Lower lobe of right lung (tissue), 2 donors: ENCODE measurements at regions not wholly inside any gene's neighbourhood (a gene's known extent, or its start where the extent isn't known, plus 50 kb on each side); places are given as distances from the start of the nearest gene placed in this dataset.

Source experiments
- ATAC-seq, 2 donors: fragments of 200-7000 bp; cut with Tn5 transposase; one replicate each; pipeline ENCODE4 v1.9.1; 2020 to 2022; ENCODE audit warnings: mild to moderate bottlenecking in 2 of 2, moderate library complexity in 2 of 2
- DNase-seq: peaks from one replicate; pipeline ENCODE4 v3.0.0-alpha.2; 2020
- H3K27ac ChIP-seq: fragments of 200-600 bp; one replicate; pipeline ENCODE4 v1.8.0; 2022
- H3K27me3 ChIP-seq: fragments of 200-600 bp; one replicate; pipeline ENCODE4 v1.8.0; 2022; ENCODE audit warnings: low read depth
- H3K36me3 ChIP-seq: fragments of 200-600 bp; one replicate; pipeline ENCODE4 v1.8.0; 2022; ENCODE audit warnings: mild to moderate bottlenecking
- H3K4me1 ChIP-seq: fragments of 200-600 bp; one replicate; pipeline ENCODE4 v1.8.0; 2022
- H3K4me3 ChIP-seq: fragments of 200-600 bp; one replicate; pipeline ENCODE4 v1.8.0; 2022; ENCODE audit warnings: mild to moderate bottlenecking
- H3K9me3 ChIP-seq: fragments of 200-600 bp; one replicate; pipeline ENCODE4 v1.8.0; 2022
- CTCF ChIP-seq: fragments of 200-600 bp; IDR thresholded peaks from one replicate; pipeline ENCODE4 v1.8.0; 2022; ENCODE audit warnings: antibody characterized with exemption, mild to moderate bottlenecking
- intact Hi-C: fragments of 100-400 bp; cut with DNase I; formaldehyde crosslinking; loops from one replicate; pipeline ENCODE4 v1.11.0; 2022
- donor health status: DM: no; HTN: yes; CAD: no; lungs with severe emphysema.

DNA sequence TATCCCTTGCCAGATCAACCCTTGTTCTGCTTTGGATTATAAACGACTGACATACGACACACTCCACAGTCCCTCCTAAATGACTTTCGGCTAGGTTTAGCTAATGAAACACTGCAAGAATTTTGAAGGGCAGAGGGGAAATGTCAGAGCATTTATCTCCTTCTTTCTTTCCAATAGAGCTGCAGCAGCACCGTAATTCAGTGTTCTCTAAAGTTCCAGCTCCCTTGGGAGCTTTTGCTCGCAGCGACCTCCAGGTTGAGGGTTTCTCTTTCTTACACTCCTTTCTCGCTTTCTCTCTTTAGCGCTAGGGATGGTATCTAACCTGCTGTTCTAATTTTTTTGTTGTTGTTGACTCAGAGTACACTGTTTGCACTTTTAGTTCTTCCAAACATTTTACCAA, 467.1 kb upstream of the ST8SIA4 start:
- Histone ChIP-seq H3K9me3 (no peaks in the 10 kb centered on the region), H3K4me1 (no peaks in the 10 kb centered on the region), H3K27ac (no peak overlapping the region), H3K27me3 (no peaks in the 10 kb centered on the region), H3K36me3 (no peaks in the 10 kb centered on the region), H3K4me3 (no peak overlapping the region)
- DNase-seq (no peak), ATAC-seq (no peak)
- no peak for TF ChIP-seq CTCF
- intact Hi-C loops: no loop called here

DNA sequence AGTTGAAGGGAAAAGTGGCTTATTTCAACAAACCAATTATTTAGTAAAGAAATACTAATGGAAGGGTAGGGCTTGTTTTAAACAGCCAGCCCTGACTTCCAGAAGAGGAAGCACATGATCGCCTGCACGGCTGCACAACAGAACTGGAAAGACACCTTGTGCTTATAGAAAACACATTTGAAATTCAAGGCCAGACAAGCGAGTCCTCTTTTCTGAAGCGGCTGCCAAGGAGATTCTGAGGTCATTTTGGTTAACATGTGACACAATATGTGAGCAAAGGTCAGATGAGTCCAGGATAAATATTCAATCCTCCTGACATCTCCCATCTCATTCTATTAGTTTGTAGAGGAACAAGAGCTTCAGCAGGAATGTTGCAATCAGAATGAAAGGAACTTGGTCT, 461.4 kb upstream of the ST8SIA4 start:
- DNase-seq: no peak
- no peaks in the 10 kb centered on the region for H3K4me1 ChIP-seq
- intact Hi-C loops: no loop called here
- no peaks in the 10 kb centered on the region for H3K9me3 ChIP-seq
- H3K27ac ChIP-seq: no peak overlapping the region
- TF ChIP-seq CTCF: no peak
- no peaks in the 10 kb centered on the region for H3K27me3 ChIP-seq
- no peak for ATAC-seq
- H3K4me3 ChIP-seq: no peak overlapping the region
- no peaks in the 10 kb centered on the region for H3K36me3 ChIP-seq

- Histone ChIP-seq H3K4me3 (no peak overlapping the region), H3K27ac (no peak overlapping the region), H3K4me1 (no peaks in the 10 kb centered on the region), H3K36me3 (no peaks in the 10 kb centered on the region), H3K27me3 (no peaks in the 10 kb centered on the region), H3K9me3 (no peaks in the 10 kb centered on the region)
- no peak for TF ChIP-seq CTCF
- no peak for DNase-seq
- intact Hi-C loops: no loop called here
- no peak for ATAC-seq
These were observed 459.0 kb upstream of the ST8SIA4 start for GRCh38 chr5:101362067-101362466.

DNA sequence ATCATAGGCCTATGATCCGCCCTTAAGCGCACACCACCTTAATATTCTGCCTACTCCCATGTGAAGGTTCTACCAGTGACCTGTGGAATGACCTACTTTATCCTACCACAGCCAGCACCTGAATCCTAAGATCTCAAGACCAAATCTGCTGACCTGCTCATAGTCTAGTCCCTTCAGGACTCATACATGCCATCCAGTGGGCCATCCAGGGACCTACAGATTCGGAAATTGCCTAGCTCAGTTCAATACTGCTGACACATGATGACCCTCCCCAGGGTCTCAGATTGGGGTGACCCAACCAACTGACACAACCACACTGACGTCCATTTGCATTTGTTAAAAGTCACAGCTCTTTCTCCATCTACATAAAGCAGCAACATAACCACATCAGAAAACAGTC, 443.8 kb upstream of the ST8SIA4 start:
- TF ChIP-seq CTCF: no peak
- ATAC-seq (no peak), DNase-seq (no peak)
- no peaks in the 10 kb centered on the region for H3K36me3 ChIP-seq
- H3K27ac ChIP-seq: no peak overlapping the region
- no peak overlapping the region for H3K4me3 ChIP-seq
- intact Hi-C loops: no loop called here
- H3K4me1 ChIP-seq: no peaks in the 10 kb centered on the region
- H3K27me3 ChIP-seq: no peaks in the 10 kb centered on the region
- H3K9me3 ChIP-seq: no peaks in the 10 kb centered on the region

DNA sequence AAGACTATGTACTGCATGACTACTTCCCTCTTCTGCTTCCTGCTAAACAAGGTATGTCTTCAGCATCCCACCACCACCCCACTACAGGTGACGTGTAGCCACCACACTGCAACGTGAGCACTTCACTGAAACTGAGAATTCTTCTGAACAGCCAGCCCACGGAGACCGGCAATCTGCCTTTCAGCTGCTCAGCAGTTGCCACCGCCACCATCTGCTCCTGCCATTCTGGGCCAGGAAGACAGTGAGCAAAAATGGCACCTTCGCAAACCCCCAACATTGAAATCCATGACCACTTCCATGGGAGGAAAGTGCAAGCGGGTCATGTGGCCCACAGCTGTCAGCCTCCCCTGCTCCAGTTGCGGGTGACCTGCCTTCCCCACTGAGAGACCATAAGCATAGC, 443.4 kb upstream of the ST8SIA4 start:
- H3K27me3 ChIP-seq: no peaks in the 10 kb centered on the region
- no peaks in the 10 kb centered on the region for H3K9me3 ChIP-seq
- no peak overlapping the region for H3K4me3 ChIP-seq
- no peaks in the 10 kb centered on the region for H3K4me1 ChIP-seq
- ATAC-seq (no peak), DNase-seq (no peak)
- no peak for TF ChIP-seq CTCF
- no peak overlapping the region for H3K27ac ChIP-seq
- intact Hi-C loops: no loop called here
- no peaks in the 10 kb centered on the region for H3K36me3 ChIP-seq

DNA sequence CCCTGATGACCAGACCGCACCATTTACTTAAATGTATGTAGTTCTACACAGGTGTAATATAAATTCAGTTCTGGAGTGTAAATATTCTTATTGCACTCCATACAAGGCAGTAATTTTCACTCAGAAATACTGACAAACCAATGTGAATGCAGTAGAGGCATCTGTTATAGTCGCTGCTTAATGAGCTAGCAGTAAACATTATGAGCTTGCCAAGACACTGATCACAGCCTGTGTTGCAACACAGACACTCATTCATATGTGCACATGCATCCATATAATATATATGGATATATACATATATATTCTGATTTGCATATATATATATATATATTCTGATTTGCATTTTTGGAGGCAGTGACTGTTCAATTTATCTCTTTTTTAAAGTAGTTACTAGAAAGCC, 435.1 kb upstream of the ST8SIA4 start:
- ATAC-seq: no peak
- intact Hi-C loops: no loop called here
- DNase-seq: no peak
- no peaks in the 10 kb centered on the region for H3K27me3 ChIP-seq
- TF ChIP-seq CTCF: no peak
- no peaks in the 10 kb centered on the region for H3K9me3 ChIP-seq
- H3K27ac ChIP-seq: no peak overlapping the region
- H3K36me3 ChIP-seq: no peaks in the 10 kb centered on the region
- H3K4me1 ChIP-seq: no peaks in the 10 kb centered on the region
- no peak overlapping the region for H3K4me3 ChIP-seq
